HEK293 (cell line): ENCODE measurements at regions not wholly inside any gene's neighbourhood (a gene's known extent, or its start where the extent isn't known, plus 50 kb on each side); places are given as distances from the start of the nearest gene placed in this dataset.

Source experiments
- CTCF ChIA-PET: fragments of 350-600 bp; formaldehyde crosslinking; extraction: SDS; loops from one replicate; lab custom pipeline; 2021; ENCODE audit warnings: antibody characterized with exemption; lab: Yijun Ruan, JAX
- POLR2A ChIA-PET: fragments of 300-600 bp; formaldehyde crosslinking; extraction: SDS; loops from one replicate; lab custom pipeline; 2020; ENCODE audit warnings: antibody characterized with exemption, inconsistent platforms; lab: Yijun Ruan, JAX
- H3K27ac ChIP-seq: fragments of 200-500 bp; sonication (Bioruptor generic); 2 replicates; pipeline ENCODE4 v1.5.1; 2014; ENCODE audit warnings: low read depth, low read length, control low read depth, inconsistent platforms; ENCODE audit errors: extremely low read depth
- H3K36me3 ChIP-seq, 2 experiments: fragments of 200-500 bp in 1 of 2; sonication (Bioruptor generic) in 1 of 2; 1 replicate in 1 of 2; 2 replicates in 1 of 2; pipeline ENCODE4 v1.5.1; 2014 to 2017; ENCODE audit warnings: inconsistent platforms in 2 of 2, low read length in 2 of 2; ENCODE audit not compliant: control insufficient read depth in 2 of 2, insufficient read depth in 1 of 2
- H3K4me1 ChIP-seq: fragments of 200-500 bp; sonication (Bioruptor generic); 2 replicates; pipeline ENCODE4 v1.5.1; 2014; ENCODE audit warnings: mild to moderate bottlenecking, low read length, inconsistent platforms; ENCODE audit not compliant: control insufficient read depth, insufficient read depth
- H3K4me3 ChIP-seq: 2 replicates; pipeline ENCODE4 v1.5.1; 2011; ENCODE audit warnings: low read depth, mild to moderate bottlenecking, control low read depth, low read length, moderate library complexity
- H3K9me3 ChIP-seq: fragments of 200-500 bp; sonication (Bioruptor generic); 2 replicates; pipeline ENCODE4 v1.5.1; 2014; ENCODE audit warnings: low read depth, low read length, inconsistent platforms; ENCODE audit not compliant: control insufficient read depth, insufficient read depth
- BCL6B ChIP-seq: fragments of 450-650 bp; formaldehyde crosslinking; IDR thresholded peaks from 2 replicates; pipeline ENCODE4 v1.5.1; 2017; ENCODE audit warnings: missing biosample characterization, missing genetic modification characterization
- PATZ1 ChIP-seq: fragments of 450-650 bp; formaldehyde crosslinking; IDR thresholded peaks from 2 replicates; pipeline ENCODE4 v1.5.1; 2016; ENCODE audit warnings: missing biosample characterization, missing genetic modification characterization
- REST ChIP-seq: fragments of 450-650 bp; formaldehyde crosslinking; IDR thresholded peaks from 2 replicates; pipeline ENCODE4 v1.5.1; 2016; ENCODE audit warnings: missing biosample characterization, missing genetic modification characterization
- ZBTB21 ChIP-seq: fragments of 450-650 bp; formaldehyde crosslinking; IDR thresholded peaks from 2 replicates; pipeline ENCODE4 v1.5.1; 2017; ENCODE audit warnings: missing biosample characterization, missing genetic modification characterization
- ZBTB7A ChIP-seq: fragments of 450-650 bp; formaldehyde crosslinking; IDR thresholded peaks from 2 replicates; pipeline ENCODE4 v1.5.1; 2016; ENCODE audit warnings: low read depth, missing biosample characterization, missing genetic modification characterization
- ZFP41 ChIP-seq: fragments of 450-650 bp; formaldehyde crosslinking; IDR thresholded peaks from 2 replicates; pipeline ENCODE4 v1.5.1; 2016; ENCODE audit warnings: missing biosample characterization, missing genetic modification characterization, borderline replicate concordance
- ZFP69B ChIP-seq: fragments of 450-650 bp; formaldehyde crosslinking; IDR thresholded peaks from 2 replicates; pipeline ENCODE4 v1.5.1; 2016; ENCODE audit warnings: missing biosample characterization, missing genetic modification characterization
- ZNF155 ChIP-seq: fragments of 450-650 bp; formaldehyde crosslinking; IDR thresholded peaks from 2 replicates; pipeline ENCODE4 v1.5.1; 2016; ENCODE audit warnings: missing biosample characterization, missing genetic modification characterization
- ZNF214 ChIP-seq: fragments of 450-650 bp; formaldehyde crosslinking; IDR thresholded peaks from 2 replicates; pipeline ENCODE4 v1.5.1; 2017; ENCODE audit warnings: missing biosample characterization, mild to moderate bottlenecking, missing genetic modification characterization, borderline replicate concordance
- ZNF221 ChIP-seq: fragments of 450-650 bp; formaldehyde crosslinking; IDR thresholded peaks from 2 replicates; pipeline ENCODE4 v1.5.1; 2017; ENCODE audit warnings: missing biosample characterization, missing genetic modification characterization, borderline replicate concordance
- ZNF24 ChIP-seq: fragments of 450-650 bp; formaldehyde crosslinking; IDR thresholded peaks from 2 replicates; pipeline ENCODE4 v1.5.1; 2016; ENCODE audit warnings: missing biosample characterization, missing genetic modification characterization
- ZNF274 ChIP-seq, 2 experiments: fragments of 200-500 bp in 1 of 2; fragments of 450-650 bp in 1 of 2; sonication (Bioruptor generic) in 1 of 2; formaldehyde crosslinking in 1 of 2; IDR thresholded peaks; 2 replicates each; pipeline versions ENCODE4 v1.5.1 to v1.6.1; 2014 to 2016; ENCODE audit warnings: borderline replicate concordance in 1 of 2, inconsistent platforms in 1 of 2, low read length in 1 of 2, missing biosample characterization in 1 of 2, missing genetic modification characterization in 1 of 2
- ZNF311 ChIP-seq: fragments of 450-650 bp; formaldehyde crosslinking; IDR thresholded peaks from 2 replicates; pipeline ENCODE4 v1.5.1; 2017; ENCODE audit warnings: missing biosample characterization, missing genetic modification characterization, borderline replicate concordance
- ZNF426 ChIP-seq: fragments of 450-650 bp; formaldehyde crosslinking; IDR thresholded peaks from 2 replicates; pipeline ENCODE4 v1.5.1; 2017; ENCODE audit warnings: missing biosample characterization, missing genetic modification characterization, mild to moderate bottlenecking, inconsistent platforms, moderate library complexity
- ZNF560 ChIP-seq: fragments of 450-650 bp; formaldehyde crosslinking; IDR thresholded peaks from 2 replicates; pipeline ENCODE4 v1.5.1; 2017; ENCODE audit warnings: missing biosample characterization, missing genetic modification characterization, borderline replicate concordance
- ZNF610 ChIP-seq: fragments of 450-650 bp; formaldehyde crosslinking; IDR thresholded peaks from 2 replicates; pipeline ENCODE4 v1.5.1; 2016; ENCODE audit warnings: missing biosample characterization, missing genetic modification characterization, borderline replicate concordance
- ZNF792 ChIP-seq: fragments of 450-650 bp; formaldehyde crosslinking; IDR thresholded peaks from 2 replicates; pipeline ENCODE4 v1.5.1; 2016; ENCODE audit warnings: missing biosample characterization, missing genetic modification characterization
- ZSCAN30 ChIP-seq: fragments of 450-650 bp; IDR thresholded peaks from 2 replicates; pipeline ENCODE4 v1.5.1; 2018; ENCODE audit warnings: missing biosample characterization, mild to moderate bottlenecking, missing genetic modification characterization, moderate library complexity
- TF ChIP-seq, protein P1 (sequence below): fragments of 450-650 bp; formaldehyde crosslinking; IDR thresholded peaks from 2 replicates; pipeline ENCODE4 v1.5.1; 2016; ENCODE audit warnings: missing biosample characterization, missing genetic modification characterization, borderline replicate concordance

- H3K4me3 ChIP-seq = no peak overlapping the region
- TF ChIP-seq ZNF214 (tag by site-specific recombination) (no peak), ZNF610 (no peak), ZNF311 (no peak), ZBTB21 (tag by site-specific recombination) (no peak), ZNF274 (IDR thresholded peaks at IDR 0.05; ENCODE audit: low read length) (no peak), ZNF274 (tag by site-specific recombination; IDR thresholded peaks at IDR 0.05; ENCODE audit: borderline replicate concordance) (no peak), ZSCAN30 (no peak), BCL6B (tag by site-specific recombination) (no peak), ZNF560 (tag by site-specific recombination) (no peak), ZFP69B (tag by site-specific recombination) (no peak), ZNF221 (tag by site-specific recombination) (no peak)
- TF ChIP-seq, protein P1, sequence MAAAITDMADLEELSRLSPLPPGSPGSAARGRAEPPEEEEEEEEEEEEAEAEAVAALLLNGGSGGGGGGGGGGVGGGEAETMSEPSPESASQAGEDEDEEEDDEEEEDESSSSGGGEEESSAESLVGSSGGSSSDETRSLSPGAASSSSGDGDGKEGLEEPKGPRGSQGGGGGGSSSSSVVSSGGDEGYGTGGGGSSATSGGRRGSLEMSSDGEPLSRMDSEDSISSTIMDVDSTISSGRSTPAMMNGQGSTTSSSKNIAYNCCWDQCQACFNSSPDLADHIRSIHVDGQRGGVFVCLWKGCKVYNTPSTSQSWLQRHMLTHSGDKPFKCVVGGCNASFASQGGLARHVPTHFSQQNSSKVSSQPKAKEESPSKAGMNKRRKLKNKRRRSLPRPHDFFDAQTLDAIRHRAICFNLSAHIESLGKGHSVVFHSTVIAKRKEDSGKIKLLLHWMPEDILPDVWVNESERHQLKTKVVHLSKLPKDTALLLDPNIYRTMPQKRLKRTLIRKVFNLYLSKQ = no peak
- ChIA-PET CTCF (no interaction called here), POLR2A (no interaction called here)
- no peaks in the 10 kb centered on the region for H3K4me1 ChIP-seq
- H3K9me3 ChIP-seq = no peaks in the 10 kb centered on the region
- no peak overlapping the region for H3K27ac ChIP-seq
- H3K36me3 ChIP-seq = no peaks in the 10 kb centered on the region
Observed at GRCh38 chr1:73026114-73026513, 743.8 kb upstream of the NEGR1 start.

GRCh38 chr1:73009938-73010337, 727.6 kb upstream of the NEGR1 start:
- POLR2A ChIA-PET = no interaction called here
- CTCF ChIA-PET = interaction anchor here (0.5 kb wide), 1 partner anchor 196 kb away, joined by 4 read pairs; no protein-coding TSS in a partner anchor
- no peaks in the 10 kb centered on the region for H3K9me3 ChIP-seq
- no peaks in the 10 kb centered on the region for H3K36me3 ChIP-seq
- no peak for TF ChIP-seq ZNF426 (tag by site-specific recombination)
- no peak for TF ChIP-seq ZNF792 (tag by site-specific recombination)
- no peak for TF ChIP-seq ZFP41 (tag by site-specific recombination)
- TF ChIP-seq ZBTB7A (tag by site-specific recombination) = no peak
- no peak overlapping the region for H3K27ac ChIP-seq
- H3K4me1 ChIP-seq = no peaks in the 10 kb centered on the region
- H3K4me3 ChIP-seq = no peak overlapping the region

DNA sequence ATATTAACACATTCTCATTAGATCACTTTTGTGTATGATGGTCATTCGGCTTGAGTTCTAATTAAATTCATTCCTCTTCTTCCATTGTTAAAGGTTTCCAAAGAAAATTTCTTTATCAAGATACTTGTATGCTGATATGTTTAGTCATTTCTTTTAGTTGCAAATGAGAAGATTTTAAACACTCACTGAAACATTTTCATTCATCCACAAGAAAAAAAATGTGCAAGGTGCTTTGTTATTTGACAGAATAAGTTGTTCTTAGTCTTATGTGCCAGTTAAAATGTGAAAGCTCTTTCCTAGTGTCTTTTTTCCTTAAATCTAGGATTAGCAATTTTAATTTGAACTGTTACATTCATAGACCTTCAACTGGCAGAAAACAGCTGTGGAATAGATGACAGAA, 727.0 kb upstream of the NEGR1 start:
- POLR2A ChIA-PET = no interaction called here
- Histone ChIP-seq H3K4me1 (no peaks in the 10 kb centered on the region), H3K9me3 (no peaks in the 10 kb centered on the region), H3K27ac (no peak overlapping the region), H3K4me3 (no peak overlapping the region), H3K36me3 (no peaks in the 10 kb centered on the region)
- TF ChIP-seq ZNF24 (tag by site-specific recombination) (no peak), REST (tag by site-specific recombination) (no peak), PATZ1 (no peak), ZNF155 (tag by site-specific recombination) (no peak)
- CTCF ChIA-PET = interaction anchor here (0.6 kb wide), 1 partner anchor 946 kb away, joined by 3 read pairs; no protein-coding TSS in a partner anchor
